ENCODE measurements at regions not wholly inside any gene's neighbourhood (a gene's known extent, or its start where the extent isn't known, plus 50 kb on each side); places are given as distances from the start of the nearest gene placed in this dataset.

DNA sequence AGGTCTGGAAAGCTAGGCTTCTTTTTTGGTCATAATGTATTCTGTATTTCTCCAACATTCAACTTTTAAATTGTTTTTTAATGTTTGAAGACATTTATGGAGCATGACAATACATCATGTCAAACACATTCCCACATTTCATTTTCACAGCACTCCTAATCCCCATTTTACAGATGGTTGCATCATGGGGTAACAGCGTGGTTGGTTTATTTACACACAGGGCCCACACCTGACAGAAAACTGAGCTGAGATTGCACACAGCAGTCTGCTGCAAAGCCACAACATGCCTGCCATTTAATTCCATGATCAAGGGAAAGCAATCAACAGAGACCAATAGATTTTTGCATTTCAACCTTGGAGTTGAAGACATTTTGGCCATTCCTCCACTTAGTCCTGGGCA, 335.7 kb upstream of the MGAT5 start:
- ChIA-PET CTCF (ENCODE audit: unreplicated experiment) (no interaction called here), POLR2A (interaction anchor here (0.5 to 0.9 kb wide), 2 partner anchors 24 to 28 kb away, joined by 3 read pairs; no protein-coding TSS in a partner anchor)
- Histone ChIP-seq H2AFZ (ENCODE audit: low read length) (no peak overlapping the region), H4K20me1 (ENCODE audit: insufficient read depth, low read length) (no peaks in the 10 kb centered on the region), H3K4me1 (ENCODE audit: insufficient read depth, low read length, poor library complexity, severe bottlenecking) (no peaks in the 10 kb centered on the region), H3K27ac (ENCODE audit: low read depth, low read length, poor library complexity, severe bottlenecking) (no peak overlapping the region), H3K4me3 (ENCODE audit: low read depth, low read length, poor library complexity, severe bottlenecking) (no peak overlapping the region), H3K36me3 (ENCODE audit: insufficient read depth, low read length) (no peaks in the 10 kb centered on the region), H3K9me2 (ENCODE audit: insufficient read depth, low read length) (no peaks in the 10 kb centered on the region), H3K4me2 (ENCODE audit: low read length) (no peak overlapping the region), H3K79me2 (ENCODE audit: insufficient read depth, low read depth, low read length) (no peaks in the 10 kb centered on the region), H3K9me3 (ENCODE audit: low read length) (no peaks in the 10 kb centered on the region)
- intact Hi-C loops (cut with micrococcal nuclease; ENCODE audit: unreplicated experiment), result no loop called here
- DNase-seq (ENCODE audit: low spot score), result no peak
- TF ChIP-seq, protein P1, sequence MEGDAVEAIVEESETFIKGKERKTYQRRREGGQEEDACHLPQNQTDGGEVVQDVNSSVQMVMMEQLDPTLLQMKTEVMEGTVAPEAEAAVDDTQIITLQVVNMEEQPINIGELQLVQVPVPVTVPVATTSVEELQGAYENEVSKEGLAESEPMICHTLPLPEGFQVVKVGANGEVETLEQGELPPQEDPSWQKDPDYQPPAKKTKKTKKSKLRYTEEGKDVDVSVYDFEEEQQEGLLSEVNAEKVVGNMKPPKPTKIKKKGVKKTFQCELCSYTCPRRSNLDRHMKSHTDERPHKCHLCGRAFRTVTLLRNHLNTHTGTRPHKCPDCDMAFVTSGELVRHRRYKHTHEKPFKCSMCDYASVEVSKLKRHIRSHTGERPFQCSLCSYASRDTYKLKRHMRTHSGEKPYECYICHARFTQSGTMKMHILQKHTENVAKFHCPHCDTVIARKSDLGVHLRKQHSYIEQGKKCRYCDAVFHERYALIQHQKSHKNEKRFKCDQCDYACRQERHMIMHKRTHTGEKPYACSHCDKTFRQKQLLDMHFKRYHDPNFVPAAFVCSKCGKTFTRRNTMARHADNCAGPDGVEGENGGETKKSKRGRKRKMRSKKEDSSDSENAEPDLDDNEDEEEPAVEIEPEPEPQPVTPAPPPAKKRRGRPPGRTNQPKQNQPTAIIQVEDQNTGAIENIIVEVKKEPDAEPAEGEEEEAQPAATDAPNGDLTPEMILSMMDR (conservative IDR thresholded peaks at IDR 0.05; ENCODE audit: low read length), result no peak
- no peak for TF ChIP-seq EZH2phosphoT487 (IDR thresholded peaks at IDR 0.05; ENCODE audit: borderline replicate concordance, low read depth, low read length)
- no TSS peak for BruUV-seq (replicated peaks)

DNA sequence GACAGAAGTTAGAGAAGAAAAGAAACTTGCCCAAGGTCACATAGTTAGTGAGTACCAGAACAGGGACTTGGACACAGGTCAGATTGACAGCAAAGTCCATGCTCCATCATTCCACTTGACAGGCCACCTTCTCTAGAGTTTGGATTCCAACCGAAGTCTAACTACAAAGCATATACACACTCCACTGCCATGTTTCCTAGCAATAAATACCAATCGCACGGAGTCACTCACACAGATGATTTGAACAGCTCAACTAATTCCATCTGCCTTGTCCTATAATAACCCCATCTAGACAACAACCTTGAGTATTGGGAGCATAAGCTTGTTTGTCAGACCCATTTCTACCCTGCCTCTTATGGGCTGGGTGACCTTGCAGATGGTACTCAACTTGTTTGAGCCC, 334.6 kb upstream of the MGAT5 start:
- no peak overlapping the region for H3K27ac ChIP-seq (ENCODE audit: low read depth, low read length, poor library complexity, severe bottlenecking)
- no peak overlapping the region for H3K4me2 ChIP-seq (ENCODE audit: low read length)
- no peaks in the 10 kb centered on the region for H3K36me3 ChIP-seq (ENCODE audit: insufficient read depth, low read length)
- no peak for TF ChIP-seq EZH2phosphoT487 (IDR thresholded peaks at IDR 0.05; ENCODE audit: borderline replicate concordance, low read depth, low read length)
- TF ChIP-seq, protein P1 (conservative IDR thresholded peaks at IDR 0.05; ENCODE audit: low read length), result no peak
- H3K9me2 ChIP-seq (ENCODE audit: insufficient read depth, low read length), result no peaks in the 10 kb centered on the region
- H3K9me3 ChIP-seq (ENCODE audit: low read length), result no peaks in the 10 kb centered on the region
- DNase-seq (ENCODE audit: low spot score), result no peak
- no peak overlapping the region for H3K4me3 ChIP-seq (ENCODE audit: low read depth, low read length, poor library complexity, severe bottlenecking)
- H3K4me1 ChIP-seq (ENCODE audit: insufficient read depth, low read length, poor library complexity, severe bottlenecking), result no peaks in the 10 kb centered on the region
- CTCF ChIA-PET (ENCODE audit: unreplicated experiment), result no interaction called here
- intact Hi-C loops (cut with micrococcal nuclease; ENCODE audit: unreplicated experiment), result no loop called here
- H3K79me2 ChIP-seq (ENCODE audit: insufficient read depth, low read depth, low read length), result no peaks in the 10 kb centered on the region
- POLR2A ChIA-PET, result no interaction called here
- no peaks in the 10 kb centered on the region for H4K20me1 ChIP-seq (ENCODE audit: insufficient read depth, low read length)
- no TSS peak for BruUV-seq (replicated peaks)
- H2AFZ ChIP-seq (ENCODE audit: low read length), result no peak overlapping the region

DNA sequence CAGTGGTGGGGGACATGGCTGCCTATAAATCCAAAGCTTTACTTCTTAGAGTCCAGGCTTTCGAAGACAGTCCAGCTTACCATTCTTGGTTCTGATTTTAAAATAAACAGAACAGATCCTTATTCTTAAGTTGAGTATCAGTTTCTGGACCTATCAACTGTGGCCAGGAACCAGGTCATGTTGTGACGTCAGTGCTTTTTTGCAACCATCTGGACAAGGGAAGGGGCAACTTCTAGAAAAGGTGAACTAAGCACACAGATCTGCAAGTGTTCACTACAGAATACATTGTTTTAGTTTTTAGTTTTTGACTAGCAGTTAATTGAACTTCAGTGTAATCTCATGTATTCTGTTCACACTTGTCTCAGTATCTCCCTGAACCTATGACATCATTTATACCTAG, 326.0 kb upstream of the MGAT5 start:
- CTCF ChIA-PET (ENCODE audit: unreplicated experiment), result no interaction called here
- no peak overlapping the region for H2AFZ ChIP-seq (ENCODE audit: low read length)
- no peak overlapping the region for H3K4me2 ChIP-seq (ENCODE audit: low read length)
- POLR2A ChIA-PET, result interaction anchor here (1.3 kb wide), 1 partner anchor 25 kb away, joined by 3 read pairs; no protein-coding TSS in a partner anchor
- H3K36me3 ChIP-seq (ENCODE audit: insufficient read depth, low read length), result no peaks in the 10 kb centered on the region
- no peaks in the 10 kb centered on the region for H3K79me2 ChIP-seq (ENCODE audit: insufficient read depth, low read depth, low read length)
- TF ChIP-seq EZH2phosphoT487 (IDR thresholded peaks at IDR 0.05; ENCODE audit: borderline replicate concordance, low read depth, low read length), result no peak
- TF ChIP-seq, protein P1 (conservative IDR thresholded peaks at IDR 0.05; ENCODE audit: low read length), result no peak
- no peaks in the 10 kb centered on the region for H3K4me1 ChIP-seq (ENCODE audit: insufficient read depth, low read length, poor library complexity, severe bottlenecking)
- no peak overlapping the region for H3K27ac ChIP-seq (ENCODE audit: low read depth, low read length, poor library complexity, severe bottlenecking)
- DNase-seq (ENCODE audit: low spot score), result no peak
- no peaks in the 10 kb centered on the region for H4K20me1 ChIP-seq (ENCODE audit: insufficient read depth, low read length)
- no peaks in the 10 kb centered on the region for H3K9me2 ChIP-seq (ENCODE audit: insufficient read depth, low read length)
- no peak overlapping the region for H3K4me3 ChIP-seq (ENCODE audit: low read depth, low read length, poor library complexity, severe bottlenecking)
- intact Hi-C loops (cut with micrococcal nuclease; ENCODE audit: unreplicated experiment), result no loop called here
- BruUV-seq (replicated peaks), result no TSS peak
- H3K9me3 ChIP-seq (ENCODE audit: low read length), result no peaks in the 10 kb centered on the region
